ENCODE measurements at regions not wholly inside any gene's neighbourhood (a gene's known extent, or its start where the extent isn't known, plus 50 kb on each side); places are given as distances from the start of the nearest gene placed in this dataset.
A peak's percentile ranks its signal among the peaks of the same experiment; 100 is the strongest.

DNA sequence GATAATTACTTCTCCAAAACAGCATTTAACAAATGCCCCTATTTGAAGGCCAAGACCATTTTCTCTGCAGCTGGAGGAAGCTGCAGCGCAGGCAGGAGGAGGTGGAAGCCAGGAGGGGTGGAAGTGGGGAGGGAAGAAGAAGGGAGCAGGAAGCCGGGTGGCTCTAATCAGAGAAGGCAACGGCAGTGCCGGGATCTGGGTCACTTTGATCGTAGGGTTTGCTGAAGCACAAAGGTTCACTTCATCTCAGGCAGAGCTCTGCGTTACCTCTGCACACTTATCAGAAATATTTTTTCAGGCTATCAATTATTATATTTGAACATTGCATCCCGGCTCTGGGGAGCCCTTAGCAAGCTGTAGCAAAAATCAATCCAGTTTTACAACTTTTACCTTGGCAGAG lies 315.8 kb upstream of the POU3F3 start:
- no peak overlapping the region for H3K27ac ChIP-seq (replicated peaks)
- no peak for DNase-seq (ENCODE audit: low read depth in 1 of 2, low spot score in 1 of 2)
- H3K27me3 ChIP-seq (ENCODE audit: insufficient read depth, poor library complexity, severe bottlenecking): no peaks in the 10 kb centered on the region
- H3K4me3 ChIP-seq (replicated peaks; ENCODE audit: insufficient read depth, low read length): no peak overlapping the region
- TF ChIP-seq, protein P1, sequence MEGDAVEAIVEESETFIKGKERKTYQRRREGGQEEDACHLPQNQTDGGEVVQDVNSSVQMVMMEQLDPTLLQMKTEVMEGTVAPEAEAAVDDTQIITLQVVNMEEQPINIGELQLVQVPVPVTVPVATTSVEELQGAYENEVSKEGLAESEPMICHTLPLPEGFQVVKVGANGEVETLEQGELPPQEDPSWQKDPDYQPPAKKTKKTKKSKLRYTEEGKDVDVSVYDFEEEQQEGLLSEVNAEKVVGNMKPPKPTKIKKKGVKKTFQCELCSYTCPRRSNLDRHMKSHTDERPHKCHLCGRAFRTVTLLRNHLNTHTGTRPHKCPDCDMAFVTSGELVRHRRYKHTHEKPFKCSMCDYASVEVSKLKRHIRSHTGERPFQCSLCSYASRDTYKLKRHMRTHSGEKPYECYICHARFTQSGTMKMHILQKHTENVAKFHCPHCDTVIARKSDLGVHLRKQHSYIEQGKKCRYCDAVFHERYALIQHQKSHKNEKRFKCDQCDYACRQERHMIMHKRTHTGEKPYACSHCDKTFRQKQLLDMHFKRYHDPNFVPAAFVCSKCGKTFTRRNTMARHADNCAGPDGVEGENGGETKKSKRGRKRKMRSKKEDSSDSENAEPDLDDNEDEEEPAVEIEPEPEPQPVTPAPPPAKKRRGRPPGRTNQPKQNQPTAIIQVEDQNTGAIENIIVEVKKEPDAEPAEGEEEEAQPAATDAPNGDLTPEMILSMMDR (IDR thresholded peaks at IDR 0.05; ENCODE audit: insufficient read depth, low read length): no peak
- TF ChIP-seq SPI1 (IDR thresholded peaks at IDR 0.05; ENCODE audit: borderline replicate concordance, low read depth) (no peak), GABPA (IDR thresholded peaks at IDR 0.05; ENCODE audit: low read depth) (no peak), POLR2AphosphoS5 (IDR thresholded peaks at IDR 0.05; ENCODE audit: low read depth) (no peak)
- TF ChIP-seq, protein P2, sequence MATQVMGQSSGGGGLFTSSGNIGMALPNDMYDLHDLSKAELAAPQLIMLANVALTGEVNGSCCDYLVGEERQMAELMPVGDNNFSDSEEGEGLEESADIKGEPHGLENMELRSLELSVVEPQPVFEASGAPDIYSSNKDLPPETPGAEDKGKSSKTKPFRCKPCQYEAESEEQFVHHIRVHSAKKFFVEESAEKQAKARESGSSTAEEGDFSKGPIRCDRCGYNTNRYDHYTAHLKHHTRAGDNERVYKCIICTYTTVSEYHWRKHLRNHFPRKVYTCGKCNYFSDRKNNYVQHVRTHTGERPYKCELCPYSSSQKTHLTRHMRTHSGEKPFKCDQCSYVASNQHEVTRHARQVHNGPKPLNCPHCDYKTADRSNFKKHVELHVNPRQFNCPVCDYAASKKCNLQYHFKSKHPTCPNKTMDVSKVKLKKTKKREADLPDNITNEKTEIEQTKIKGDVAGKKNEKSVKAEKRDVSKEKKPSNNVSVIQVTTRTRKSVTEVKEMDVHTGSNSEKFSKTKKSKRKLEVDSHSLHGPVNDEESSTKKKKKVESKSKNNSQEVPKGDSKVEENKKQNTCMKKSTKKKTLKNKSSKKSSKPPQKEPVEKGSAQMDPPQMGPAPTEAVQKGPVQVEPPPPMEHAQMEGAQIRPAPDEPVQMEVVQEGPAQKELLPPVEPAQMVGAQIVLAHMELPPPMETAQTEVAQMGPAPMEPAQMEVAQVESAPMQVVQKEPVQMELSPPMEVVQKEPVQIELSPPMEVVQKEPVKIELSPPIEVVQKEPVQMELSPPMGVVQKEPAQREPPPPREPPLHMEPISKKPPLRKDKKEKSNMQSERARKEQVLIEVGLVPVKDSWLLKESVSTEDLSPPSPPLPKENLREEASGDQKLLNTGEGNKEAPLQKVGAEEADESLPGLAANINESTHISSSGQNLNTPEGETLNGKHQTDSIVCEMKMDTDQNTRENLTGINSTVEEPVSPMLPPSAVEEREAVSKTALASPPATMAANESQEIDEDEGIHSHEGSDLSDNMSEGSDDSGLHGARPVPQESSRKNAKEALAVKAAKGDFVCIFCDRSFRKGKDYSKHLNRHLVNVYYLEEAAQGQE (IDR thresholded peaks at IDR 0.05; ENCODE audit: insufficient replicate concordance, low read depth): no peak

DNA sequence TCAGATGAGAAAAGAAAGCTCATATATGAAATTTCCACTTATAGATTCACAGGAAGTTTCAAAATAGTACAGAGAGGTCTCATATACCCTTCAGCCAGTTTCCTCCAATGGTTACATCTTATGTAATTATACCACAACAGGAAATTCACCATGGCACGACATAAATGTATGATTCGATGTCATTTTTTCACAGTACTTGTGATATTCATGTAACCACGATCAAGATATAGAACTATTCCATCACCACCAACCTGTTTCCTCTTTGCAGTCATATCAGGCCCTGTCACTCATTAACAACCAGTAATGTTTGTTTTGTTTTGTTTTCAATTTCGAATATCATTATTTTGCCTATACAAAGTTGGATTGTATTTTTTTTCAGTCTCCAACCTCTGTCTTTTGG lies 314.3 kb upstream of the POU3F3 start:
- Histone ChIP-seq H3K27me3 (ENCODE audit: insufficient read depth, poor library complexity, severe bottlenecking) (no peaks in the 10 kb centered on the region), H3K4me3 (replicated peaks; ENCODE audit: insufficient read depth, low read length) (no peak overlapping the region), H3K27ac (replicated peaks) (peak overlapping the region; percentile 67)
- TF ChIP-seq, protein P1 (IDR thresholded peaks at IDR 0.05; ENCODE audit: insufficient read depth, low read length): no peak
- TF ChIP-seq GABPA (IDR thresholded peaks at IDR 0.05; ENCODE audit: low read depth): peak; percentile 26; the same call in 1 of the 2 replicates
- peak; percentile 12 to 30 for DNase-seq (ENCODE audit: low read depth in 1 of 2, low spot score in 1 of 2)

DNA sequence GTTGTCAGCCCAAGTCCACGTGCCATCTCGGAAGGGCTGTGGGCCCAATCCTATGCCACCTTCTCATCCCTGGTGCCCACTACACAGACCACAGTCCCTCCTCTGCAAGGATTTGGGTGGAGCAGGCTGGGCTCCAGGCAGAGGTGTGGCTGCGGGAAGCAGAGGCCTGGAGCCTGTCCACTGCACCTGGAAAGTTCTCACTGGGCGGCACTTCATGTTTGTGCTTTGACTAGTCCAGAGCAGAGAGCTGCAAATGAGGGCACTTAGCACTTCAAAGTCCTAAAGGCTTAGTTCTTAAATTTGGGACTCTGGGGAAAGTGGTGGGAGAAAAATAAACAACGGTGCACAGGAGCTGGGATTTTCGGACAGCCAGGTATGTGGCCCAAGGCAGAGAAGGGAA lies 308.9 kb upstream of the POU3F3 start:
- Histone ChIP-seq H3K27me3 (ENCODE audit: insufficient read depth, poor library complexity, severe bottlenecking) (no peaks in the 10 kb centered on the region), H3K4me3 (replicated peaks; ENCODE audit: insufficient read depth, low read length) (no peak overlapping the region), H3K27ac (replicated peaks) (no peak overlapping the region)
- no peak for DNase-seq (ENCODE audit: low read depth in 1 of 2, low spot score in 1 of 2)
- no peak for TF ChIP-seq POLR2AphosphoS5 (IDR thresholded peaks at IDR 0.05; ENCODE audit: low read depth)
- no peak for TF ChIP-seq SPI1 (IDR thresholded peaks at IDR 0.05; ENCODE audit: borderline replicate concordance, low read depth)

DNA sequence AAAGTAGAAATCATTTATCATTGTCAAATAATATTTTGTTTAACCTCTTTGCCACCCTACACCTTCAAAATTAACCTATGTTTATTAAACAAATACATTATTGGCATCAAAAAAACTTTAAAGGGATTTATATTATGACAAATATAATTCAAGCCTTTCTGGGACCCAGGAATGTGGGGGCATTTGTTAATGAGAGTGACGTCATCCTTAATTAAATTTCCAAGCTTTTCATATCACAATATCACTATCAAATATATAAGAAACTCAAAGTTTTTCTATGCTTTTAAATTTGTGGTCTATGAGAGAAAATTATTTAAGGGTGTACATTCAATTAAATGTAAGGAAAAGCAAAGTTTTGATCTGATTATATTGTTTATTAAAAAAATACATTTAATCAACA lies 307.4 kb upstream of the POU3F3 start:
- Histone ChIP-seq H3K27me3 (ENCODE audit: insufficient read depth, poor library complexity, severe bottlenecking) (no peaks in the 10 kb centered on the region), H3K27ac (replicated peaks) (no peak overlapping the region), H3K4me3 (replicated peaks; ENCODE audit: insufficient read depth, low read length) (no peak overlapping the region)
- no peak for DNase-seq (ENCODE audit: low read depth in 1 of 2, low spot score in 1 of 2)
- TF ChIP-seq, protein P2 (IDR thresholded peaks at IDR 0.05; ENCODE audit: insufficient replicate concordance, low read depth): no peak
- TF ChIP-seq, protein P1 (IDR thresholded peaks at IDR 0.05; ENCODE audit: insufficient read depth, low read length): no peak
- TF ChIP-seq POLR2AphosphoS5 (IDR thresholded peaks at IDR 0.05; ENCODE audit: low read depth) (no peak), SPI1 (IDR thresholded peaks at IDR 0.05; ENCODE audit: borderline replicate concordance, low read depth) (no peak), GABPA (IDR thresholded peaks at IDR 0.05; ENCODE audit: low read depth) (no peak)

Data from HL-60 (cell line).